ENCODE measurements at regions not wholly inside any gene's neighbourhood (a gene's known extent, or its start where the extent isn't known, plus 50 kb on each side); places are given as distances from the start of the nearest gene placed in this dataset.

DNA sequence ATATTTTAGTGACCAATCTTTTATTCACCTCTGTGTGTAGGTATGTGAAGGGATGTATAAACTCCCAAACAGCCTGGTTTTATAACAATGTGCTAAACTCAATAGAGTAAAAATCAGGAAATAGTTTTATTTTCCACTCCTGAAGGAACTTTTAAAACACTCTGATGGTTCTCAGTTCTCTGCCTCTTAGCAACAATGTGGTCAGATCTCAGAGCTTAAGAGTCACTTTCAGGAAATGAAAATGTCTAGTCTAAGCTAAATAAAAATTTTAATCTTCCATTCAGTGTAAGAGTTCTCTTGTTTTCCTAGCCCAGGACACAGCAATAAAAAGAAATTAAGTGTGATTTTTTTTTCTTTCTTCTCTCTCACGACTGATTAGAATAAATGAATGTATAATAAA is 718.0 kb downstream of the C12orf50 start:
- in situ Hi-C loops (cut with MboI; ENCODE audit: low pct_ligation_motif_present in 1 of 4, low pct_unique_long_range_greater_than_20kb in 1 of 4, low sequenced_read_pairs in 3 of 4) (no loop called here), intact Hi-C loops (cut with DNase I; ENCODE audit: low total_unique reads) (no loop called here)
- 28 to 75% methylated on average over 1 of the region's 1 CpG for WGBS, 2 donors (ENCODE audit: low coverage in 1 of 2)
- H3K27ac ChIP-seq = peak overlapping the region in 2 of 4 donors; percentile 1 to 32
- H3K27me3 ChIP-seq = no peaks in the 10 kb centered on the region
- H3K4me3 ChIP-seq = no peak overlapping the region
- no peak for DNase-seq
- no peaks in the 10 kb centered on the region for H3K9me3 ChIP-seq
- no peak for TF ChIP-seq EP300 (IDR thresholded peaks at IDR 0.05; ENCODE audit: low read depth)
- no peaks in the 10 kb centered on the region for H3K36me3 ChIP-seq
- no peaks in the 10 kb centered on the region for H3K4me1 ChIP-seq

DNA sequence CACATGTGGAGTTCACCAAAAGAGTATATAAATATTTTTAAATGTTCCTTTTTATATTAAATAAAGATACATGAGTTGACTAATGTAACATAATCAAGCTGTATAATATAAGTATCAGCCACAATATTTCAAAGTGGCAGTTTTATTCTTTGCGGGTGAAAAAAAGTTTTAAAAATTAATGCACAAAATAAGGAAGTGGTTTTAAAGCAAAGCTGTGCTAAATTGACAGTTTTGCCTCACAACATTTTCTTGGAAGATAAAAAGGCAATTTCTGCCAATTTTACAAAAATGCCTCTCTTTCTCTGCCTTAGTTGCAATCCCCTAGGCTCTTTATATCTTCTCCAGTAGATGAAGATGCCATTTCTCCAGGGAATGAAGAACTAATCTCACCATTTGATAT is 719.1 kb downstream of the C12orf50 start:
- intact Hi-C loops (cut with DNase I; ENCODE audit: low total_unique reads) (no loop called here), in situ Hi-C loops (cut with MboI; ENCODE audit: low pct_ligation_motif_present in 1 of 4, low pct_unique_long_range_greater_than_20kb in 1 of 4, low sequenced_read_pairs in 3 of 4) (no loop called here)
- Histone ChIP-seq H3K36me3 (no peaks in the 10 kb centered on the region), H3K27me3 (no peaks in the 10 kb centered on the region), H3K9me3 (no peaks in the 10 kb centered on the region), H3K27ac (no peak overlapping the region), H3K4me1 (no peaks in the 10 kb centered on the region), H3K4me3 (no peak overlapping the region)
- TF ChIP-seq EP300 (IDR thresholded peaks at IDR 0.05; ENCODE audit: low read depth) (no peak), POLR2A (IDR thresholded peaks at IDR 0.05) (no peak)
- TF ChIP-seq, protein P1, sequence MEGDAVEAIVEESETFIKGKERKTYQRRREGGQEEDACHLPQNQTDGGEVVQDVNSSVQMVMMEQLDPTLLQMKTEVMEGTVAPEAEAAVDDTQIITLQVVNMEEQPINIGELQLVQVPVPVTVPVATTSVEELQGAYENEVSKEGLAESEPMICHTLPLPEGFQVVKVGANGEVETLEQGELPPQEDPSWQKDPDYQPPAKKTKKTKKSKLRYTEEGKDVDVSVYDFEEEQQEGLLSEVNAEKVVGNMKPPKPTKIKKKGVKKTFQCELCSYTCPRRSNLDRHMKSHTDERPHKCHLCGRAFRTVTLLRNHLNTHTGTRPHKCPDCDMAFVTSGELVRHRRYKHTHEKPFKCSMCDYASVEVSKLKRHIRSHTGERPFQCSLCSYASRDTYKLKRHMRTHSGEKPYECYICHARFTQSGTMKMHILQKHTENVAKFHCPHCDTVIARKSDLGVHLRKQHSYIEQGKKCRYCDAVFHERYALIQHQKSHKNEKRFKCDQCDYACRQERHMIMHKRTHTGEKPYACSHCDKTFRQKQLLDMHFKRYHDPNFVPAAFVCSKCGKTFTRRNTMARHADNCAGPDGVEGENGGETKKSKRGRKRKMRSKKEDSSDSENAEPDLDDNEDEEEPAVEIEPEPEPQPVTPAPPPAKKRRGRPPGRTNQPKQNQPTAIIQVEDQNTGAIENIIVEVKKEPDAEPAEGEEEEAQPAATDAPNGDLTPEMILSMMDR (IDR thresholded peaks at IDR 0.05) = no peak
- 36 to 60% methylated on average over 1 of the region's 1 CpG for WGBS, 2 donors (ENCODE audit: low coverage in 1 of 2)
- no peak for DNase-seq

DNA sequence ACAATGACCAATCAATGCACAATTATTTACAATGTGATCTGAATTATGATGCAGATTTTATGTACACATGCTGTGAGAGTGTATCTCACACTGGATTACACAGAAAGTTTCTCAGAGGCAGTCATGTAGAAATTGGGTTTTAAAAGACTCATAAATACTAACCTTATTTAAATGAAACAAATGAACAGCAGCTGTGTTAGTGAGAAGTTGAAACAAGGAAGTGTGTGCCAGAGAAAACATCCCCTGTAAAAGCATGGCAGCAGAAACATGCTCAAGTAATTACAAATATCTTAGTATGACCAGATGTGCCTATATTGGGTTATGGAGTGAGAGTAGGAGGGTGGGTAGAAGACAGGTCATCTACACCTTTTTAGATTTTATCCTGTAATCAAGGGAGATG is 723.7 kb downstream of the C12orf50 start:
- in situ Hi-C loops (cut with MboI; ENCODE audit: low pct_ligation_motif_present in 1 of 4, low pct_unique_long_range_greater_than_20kb in 1 of 4, low sequenced_read_pairs in 3 of 4) (no loop called here), intact Hi-C loops (cut with DNase I; ENCODE audit: low total_unique reads) (no loop called here)
- Histone ChIP-seq H3K4me3 (no peak overlapping the region), H3K27ac (no peak overlapping the region), H3K27me3 (no peaks in the 10 kb centered on the region), H3K9me3 (no peaks in the 10 kb centered on the region), H3K36me3 (no peaks in the 10 kb centered on the region), H3K4me1 (no peaks in the 10 kb centered on the region)
- TF ChIP-seq, protein P1 (IDR thresholded peaks at IDR 0.05) = no peak
- no peak for TF ChIP-seq POLR2AphosphoS5 (IDR thresholded peaks at IDR 0.05)
- no peak for TF ChIP-seq EP300 (IDR thresholded peaks at IDR 0.05; ENCODE audit: low read depth)
- TF ChIP-seq POLR2A (IDR thresholded peaks at IDR 0.05) = no peak
- no peak for DNase-seq

DNA sequence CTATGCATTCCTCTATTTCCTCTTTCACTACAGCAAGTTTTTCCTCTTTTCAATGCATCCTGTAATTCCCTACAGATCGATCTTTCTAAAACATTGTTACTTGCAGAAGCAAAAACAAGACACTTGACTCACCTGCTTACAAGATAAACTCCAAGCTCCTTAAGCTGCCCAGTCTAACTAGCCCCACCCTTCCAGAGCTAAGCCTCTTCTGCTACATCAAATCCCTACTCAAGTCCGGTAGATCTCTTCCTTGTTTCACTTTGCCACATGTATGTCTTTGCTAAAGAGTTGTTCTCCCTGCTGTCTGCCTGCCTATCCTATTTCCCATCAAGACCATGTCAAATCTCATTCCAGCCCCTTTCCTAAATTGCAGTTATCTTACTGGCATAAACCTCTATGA is 724.8 kb downstream of the C12orf50 start:
- intact Hi-C loops (cut with DNase I; ENCODE audit: low total_unique reads) = no loop called here
- DNase-seq = no peak
- H3K9me3 ChIP-seq = no peaks in the 10 kb centered on the region
- H3K4me1 ChIP-seq = no peaks in the 10 kb centered on the region
- TF ChIP-seq EP300 (IDR thresholded peaks at IDR 0.05; ENCODE audit: low read depth) (no peak), POLR2A (IDR thresholded peaks at IDR 0.05) (no peak), POLR2AphosphoS5 (IDR thresholded peaks at IDR 0.05) (no peak)
- TF ChIP-seq, protein P1 (IDR thresholded peaks at IDR 0.05) = no peak
- no peak overlapping the region for H3K27ac ChIP-seq
- no peaks in the 10 kb centered on the region for H3K36me3 ChIP-seq
- in situ Hi-C loops (cut with MboI; ENCODE audit: low pct_ligation_motif_present in 1 of 4, low pct_unique_long_range_greater_than_20kb in 1 of 4, low sequenced_read_pairs in 3 of 4) = no loop called here
- 51 to 64% methylated on average over 2 of the region's 2 CpGs for WGBS, 2 donors (ENCODE audit: low coverage in 1 of 2)
- no peaks in the 10 kb centered on the region for H3K27me3 ChIP-seq
- no peak overlapping the region for H3K4me3 ChIP-seq

DNA sequence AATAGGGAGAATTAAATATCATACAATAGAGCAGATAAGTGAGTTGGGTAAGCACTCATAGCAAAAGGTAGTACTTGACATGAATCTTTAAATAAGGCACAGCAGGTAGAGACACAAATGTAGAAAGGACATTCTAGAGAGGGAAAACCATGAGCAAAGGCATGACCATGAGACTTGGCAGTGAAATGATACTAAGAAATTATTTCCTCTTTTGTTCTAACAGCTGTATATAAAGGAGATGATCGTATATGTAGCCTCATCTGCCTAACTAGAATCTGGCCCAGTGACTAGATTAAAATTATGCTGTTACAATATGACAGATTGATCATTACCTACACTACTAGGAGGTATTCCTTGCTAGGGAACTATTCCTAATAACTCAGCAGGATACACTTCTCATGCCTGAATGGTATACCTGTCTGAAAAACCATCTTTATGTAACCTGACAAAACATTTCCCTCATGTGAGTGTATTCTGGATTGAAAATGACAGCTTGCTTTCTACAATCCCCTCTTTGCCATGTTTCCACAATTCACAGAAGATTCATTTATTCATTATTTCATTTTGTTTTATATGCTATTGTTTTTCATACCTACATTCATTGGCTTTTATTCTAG is 725.7 kb downstream of the C12orf50 start:
- Histone ChIP-seq H3K27ac (no peak overlapping the region), H3K4me1 (no peaks in the 10 kb centered on the region), H3K27me3 (no peaks in the 10 kb centered on the region), H3K9me3 (no peaks in the 10 kb centered on the region), H3K36me3 (no peaks in the 10 kb centered on the region), H3K4me3 (no peak overlapping the region)
- TF ChIP-seq POLR2AphosphoS5 (IDR thresholded peaks at IDR 0.05) (no peak), POLR2A (IDR thresholded peaks at IDR 0.05) (no peak), EP300 (IDR thresholded peaks at IDR 0.05; ENCODE audit: low read depth) (no peak)
- TF ChIP-seq, protein P1 (IDR thresholded peaks at IDR 0.05) = no peak
- intact Hi-C loops (cut with DNase I; ENCODE audit: low total_unique reads) = no loop called here
- no peak for DNase-seq
- in situ Hi-C loops (cut with MboI; ENCODE audit: low pct_ligation_motif_present in 1 of 4, low pct_unique_long_range_greater_than_20kb in 1 of 4, low sequenced_read_pairs in 3 of 4) = no loop called here
- WGBS, 2 donors (ENCODE audit: low coverage in 1 of 2) = 77 to 78% methylated on average over 1 of the region's 1 CpG

Data from transverse colon (tissue), 4 donors.